ENCODE measurements at regions not wholly inside any gene's neighbourhood (a gene's known extent, or its start where the extent isn't known, plus 50 kb on each side); places are given as distances from the start of the nearest gene placed in this dataset.

DNA sequence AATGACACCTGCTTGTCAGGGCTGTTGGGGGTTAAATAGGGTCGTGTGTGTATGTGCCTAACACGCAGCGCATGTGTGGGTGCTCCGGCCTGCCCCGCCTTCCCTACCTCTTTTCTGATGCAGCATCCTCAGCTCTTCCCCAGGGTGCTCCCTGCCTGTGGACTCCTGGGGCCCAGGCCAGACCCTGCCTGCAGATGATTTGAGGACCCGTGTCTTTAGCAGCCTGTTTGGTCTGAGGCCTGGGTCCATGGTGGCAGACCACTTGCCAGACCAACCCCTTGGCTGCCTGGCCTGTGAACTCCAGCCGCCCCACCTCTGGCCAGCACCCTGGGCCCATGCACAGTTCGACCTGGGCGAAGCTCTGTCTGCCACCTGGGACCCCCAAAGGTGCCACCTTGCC is 57.0 kb upstream of the SIM2 start (continued):
- no peak for TF ChIP-seq ZNF423 (CRISPR knock-in tag; IDR thresholded peaks at IDR 0.05)
- TF ChIP-seq ZNF281 (CRISPR knock-in tag; IDR thresholded peaks at IDR 0.05) = no peak
- no peak for TF ChIP-seq TEAD4 (CRISPR knock-in tag; IDR thresholded peaks at IDR 0.05)
- no peak for TF ChIP-seq SMAD3 (CRISPR knock-in tag; IDR thresholded peaks at IDR 0.05; ENCODE audit: borderline replicate concordance)
- TF ChIP-seq ZNF396 (CRISPR knock-in tag; IDR thresholded peaks at IDR 0.05; ENCODE audit: borderline replicate concordance) = no peak
- TF ChIP-seq, protein P1, sequence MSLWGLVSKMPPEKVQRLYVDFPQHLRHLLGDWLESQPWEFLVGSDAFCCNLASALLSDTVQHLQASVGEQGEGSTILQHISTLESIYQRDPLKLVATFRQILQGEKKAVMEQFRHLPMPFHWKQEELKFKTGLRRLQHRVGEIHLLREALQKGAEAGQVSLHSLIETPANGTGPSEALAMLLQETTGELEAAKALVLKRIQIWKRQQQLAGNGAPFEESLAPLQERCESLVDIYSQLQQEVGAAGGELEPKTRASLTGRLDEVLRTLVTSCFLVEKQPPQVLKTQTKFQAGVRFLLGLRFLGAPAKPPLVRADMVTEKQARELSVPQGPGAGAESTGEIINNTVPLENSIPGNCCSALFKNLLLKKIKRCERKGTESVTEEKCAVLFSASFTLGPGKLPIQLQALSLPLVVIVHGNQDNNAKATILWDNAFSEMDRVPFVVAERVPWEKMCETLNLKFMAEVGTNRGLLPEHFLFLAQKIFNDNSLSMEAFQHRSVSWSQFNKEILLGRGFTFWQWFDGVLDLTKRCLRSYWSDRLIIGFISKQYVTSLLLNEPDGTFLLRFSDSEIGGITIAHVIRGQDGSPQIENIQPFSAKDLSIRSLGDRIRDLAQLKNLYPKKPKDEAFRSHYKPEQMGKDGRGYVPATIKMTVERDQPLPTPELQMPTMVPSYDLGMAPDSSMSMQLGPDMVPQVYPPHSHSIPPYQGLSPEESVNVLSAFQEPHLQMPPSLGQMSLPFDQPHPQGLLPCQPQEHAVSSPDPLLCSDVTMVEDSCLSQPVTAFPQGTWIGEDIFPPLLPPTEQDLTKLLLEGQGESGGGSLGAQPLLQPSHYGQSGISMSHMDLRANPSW (CRISPR knock-in tag; conservative IDR thresholded peaks at IDR 0.05; ENCODE audit: low read depth) = no peak
- TF ChIP-seq NR1H2 (CRISPR knock-in tag; IDR thresholded peaks at IDR 0.05) = no peak
- no peak for TF ChIP-seq ELF4 (CRISPR knock-in tag; IDR thresholded peaks at IDR 0.05; ENCODE audit: low read depth)
- TF ChIP-seq ESRRA (CRISPR knock-in tag; IDR thresholded peaks at IDR 0.05; ENCODE audit: borderline replicate concordance) = no peak
- TF ChIP-seq NR3C1 (CRISPR knock-in tag; conservative IDR thresholded peaks at IDR 0.05; ENCODE audit: low read depth) = no peak
- TF ChIP-seq OVOL2 (CRISPR knock-in tag; IDR thresholded peaks at IDR 0.05; ENCODE audit: borderline replicate concordance) = no peak
- TF ChIP-seq ATF1 (CRISPR knock-in tag; IDR thresholded peaks at IDR 0.05) = no peak
- no peak for TF ChIP-seq NFYB (CRISPR knock-in tag; conservative IDR thresholded peaks at IDR 0.05; ENCODE audit: low read depth)

DNA sequence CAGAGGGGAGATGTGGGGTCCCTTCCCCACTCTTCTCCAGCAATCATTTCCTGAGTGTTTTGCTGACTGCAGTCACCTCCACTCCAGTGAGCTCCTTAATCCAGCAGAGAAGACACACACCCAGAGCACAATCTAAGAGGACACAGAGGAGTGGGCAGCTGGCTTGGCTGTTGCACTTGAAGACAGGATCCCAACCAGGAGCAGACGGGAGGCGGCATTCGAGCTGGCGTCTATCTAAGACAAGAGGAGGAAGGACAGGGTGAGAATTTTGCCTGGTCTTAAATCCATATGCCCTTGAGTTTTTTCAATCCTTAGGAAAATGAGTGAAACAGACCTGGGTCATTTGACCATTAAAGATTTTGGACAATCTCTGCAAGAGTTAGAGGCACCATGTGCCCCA is 56.1 kb upstream of the SIM2 start:
- DNase-seq (ENCODE audit: low spot score) = no peak
- TF ChIP-seq SMAD3 (CRISPR knock-in tag; IDR thresholded peaks at IDR 0.05; ENCODE audit: borderline replicate concordance) = no peak
- TF ChIP-seq, protein P2, sequence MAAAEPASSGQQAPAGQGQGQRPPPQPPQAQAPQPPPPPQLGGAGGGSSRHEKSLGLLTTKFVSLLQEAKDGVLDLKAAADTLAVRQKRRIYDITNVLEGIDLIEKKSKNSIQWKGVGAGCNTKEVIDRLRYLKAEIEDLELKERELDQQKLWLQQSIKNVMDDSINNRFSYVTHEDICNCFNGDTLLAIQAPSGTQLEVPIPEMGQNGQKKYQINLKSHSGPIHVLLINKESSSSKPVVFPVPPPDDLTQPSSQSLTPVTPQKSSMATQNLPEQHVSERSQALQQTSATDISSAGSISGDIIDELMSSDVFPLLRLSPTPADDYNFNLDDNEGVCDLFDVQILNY (CRISPR knock-in tag; IDR thresholded peaks at IDR 0.05) = no peak
- TF ChIP-seq NFYB (CRISPR knock-in tag; conservative IDR thresholded peaks at IDR 0.05; ENCODE audit: low read depth) = no peak
- TF ChIP-seq ZBTB21 (CRISPR knock-in tag; IDR thresholded peaks at IDR 0.05; ENCODE audit: borderline replicate concordance) = no peak
- TF ChIP-seq ZNF232 (CRISPR knock-in tag; IDR thresholded peaks at IDR 0.05) = no peak
- TF ChIP-seq IRF2 (CRISPR knock-in tag; IDR thresholded peaks at IDR 0.05; ENCODE audit: borderline replicate concordance, low read depth) = no peak
- no peak for TF ChIP-seq E2F4 (CRISPR knock-in tag; IDR thresholded peaks at IDR 0.05; ENCODE audit: borderline replicate concordance, low read depth)
- no peak for TF ChIP-seq SOX15 (CRISPR knock-in tag; IDR thresholded peaks at IDR 0.05)
- TF ChIP-seq RORB (CRISPR knock-in tag; IDR thresholded peaks at IDR 0.05) = no peak
- TF ChIP-seq ETV6 (CRISPR knock-in tag; IDR thresholded peaks at IDR 0.05) = no peak
- no peak for TF ChIP-seq NFE2L1 (CRISPR knock-in tag; IDR thresholded peaks at IDR 0.05)
- no peak for TF ChIP-seq EMX1 (CRISPR knock-in tag; IDR thresholded peaks at IDR 0.05)
- TF ChIP-seq PRDM15 (CRISPR knock-in tag; IDR thresholded peaks at IDR 0.05) = no peak
- peaks cover 24% of the 10 kb centered on the region for H3K4me1 Mint-ChIP-seq
- 0 out of 2 replicates have a peak, but pooled peaks cover under 1% of the 10 kb centered on the region for H3K27me3 Mint-ChIP-seq (ENCODE audit: low read depth)
- H3K36me3 Mint-ChIP-seq = no peaks in the 10 kb centered on the region
- ATAC-seq = no peak
- no peak overlapping the region for H3K4me3 Mint-ChIP-seq
- ChIA-PET POLR2A (no interaction called here), CTCF (no interaction called here)
- no peaks in the 10 kb centered on the region for H3K9me3 Mint-ChIP-seq
- H3K27ac Mint-ChIP-seq = no peak overlapping the region

Data from WTC11 (cell line).